AG10803 (cell line): ENCODE measurements at regions not wholly inside any gene's neighbourhood (a gene's known extent, or its start where the extent isn't known, plus 50 kb on each side); places are given as distances from the start of the nearest gene placed in this dataset.
"Not testable (repeated sequence)": the region's sequence is repeated elsewhere in the genome, so short reads cannot be mapped to it uniquely, and the experiment has no call there.

ENCODE experiments used
- DNase-seq: peaks from one replicate; pipeline ENCODE4 v3.0.0; 2010; ENCODE audit warnings: low read depth
- H3K4me3 ChIP-seq: 2 replicates; pipeline ENCODE4 v1.5.1; 2011; ENCODE audit warnings: mild to moderate bottlenecking, low read length, control low read depth
- TF ChIP-seq, protein P1 (sequence below): conservative IDR thresholded peaks from 2 replicates; pipeline ENCODE4 v1.5.1; 2011; ENCODE audit warnings: mild to moderate bottlenecking, low read length, control low read depth, inconsistent platforms

DNA sequence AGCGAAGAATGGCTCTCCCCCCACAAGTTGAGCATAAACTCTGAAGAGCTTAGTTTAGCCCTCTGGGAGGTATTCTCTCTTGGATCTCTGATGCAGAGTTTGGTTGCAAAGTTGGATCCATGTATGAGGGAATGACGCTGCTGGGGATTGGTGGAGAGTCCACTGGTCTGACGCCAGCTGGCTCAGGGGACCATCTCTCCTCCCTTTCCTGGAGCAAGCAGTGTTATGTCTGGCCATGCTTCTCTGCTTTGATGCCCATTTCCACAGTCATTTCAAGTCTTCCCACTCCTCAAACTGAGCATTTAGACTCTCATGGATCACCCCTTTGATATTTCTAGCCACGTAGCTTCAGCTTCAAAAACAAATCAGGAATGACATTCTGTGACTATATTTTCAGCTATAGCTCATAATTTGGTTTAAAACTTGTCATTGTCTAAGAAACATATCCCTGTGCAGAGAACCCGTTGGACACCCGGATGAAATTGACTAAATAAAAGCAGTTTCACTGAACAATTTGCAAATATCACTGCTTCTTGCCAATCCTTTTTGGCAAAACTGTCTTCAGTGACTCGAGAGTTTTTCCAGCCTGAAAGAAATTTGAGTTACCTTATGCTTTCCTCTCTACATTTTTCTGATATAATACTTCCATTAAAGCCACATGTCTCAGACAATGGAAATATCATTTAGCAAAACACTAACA, 193.4 kb upstream of the CDH11 start:
- TF ChIP-seq, protein P1, sequence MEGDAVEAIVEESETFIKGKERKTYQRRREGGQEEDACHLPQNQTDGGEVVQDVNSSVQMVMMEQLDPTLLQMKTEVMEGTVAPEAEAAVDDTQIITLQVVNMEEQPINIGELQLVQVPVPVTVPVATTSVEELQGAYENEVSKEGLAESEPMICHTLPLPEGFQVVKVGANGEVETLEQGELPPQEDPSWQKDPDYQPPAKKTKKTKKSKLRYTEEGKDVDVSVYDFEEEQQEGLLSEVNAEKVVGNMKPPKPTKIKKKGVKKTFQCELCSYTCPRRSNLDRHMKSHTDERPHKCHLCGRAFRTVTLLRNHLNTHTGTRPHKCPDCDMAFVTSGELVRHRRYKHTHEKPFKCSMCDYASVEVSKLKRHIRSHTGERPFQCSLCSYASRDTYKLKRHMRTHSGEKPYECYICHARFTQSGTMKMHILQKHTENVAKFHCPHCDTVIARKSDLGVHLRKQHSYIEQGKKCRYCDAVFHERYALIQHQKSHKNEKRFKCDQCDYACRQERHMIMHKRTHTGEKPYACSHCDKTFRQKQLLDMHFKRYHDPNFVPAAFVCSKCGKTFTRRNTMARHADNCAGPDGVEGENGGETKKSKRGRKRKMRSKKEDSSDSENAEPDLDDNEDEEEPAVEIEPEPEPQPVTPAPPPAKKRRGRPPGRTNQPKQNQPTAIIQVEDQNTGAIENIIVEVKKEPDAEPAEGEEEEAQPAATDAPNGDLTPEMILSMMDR = no peak
- no peak for DNase-seq
- H3K4me3 ChIP-seq = no peak overlapping the region

DNA sequence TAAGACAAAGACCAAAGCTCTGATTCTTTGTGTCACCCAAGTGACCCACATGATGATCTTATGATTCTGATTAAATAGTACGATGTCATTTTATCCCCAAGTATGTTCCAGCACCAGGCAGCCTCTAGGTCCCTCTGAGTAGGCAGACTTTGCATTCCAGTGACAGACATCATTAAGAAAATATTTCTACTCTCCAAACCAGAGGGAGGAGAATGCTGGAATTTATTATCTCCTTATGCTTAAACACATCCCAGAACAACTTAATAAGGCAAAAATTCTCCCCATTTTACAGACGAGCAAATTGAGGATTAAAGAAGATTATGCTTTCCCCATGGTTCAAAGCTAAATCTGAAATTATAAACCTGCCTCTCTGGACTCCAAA, 192.8 kb upstream of the CDH11 start:
- TF ChIP-seq, protein P1 = no peak
- DNase-seq = peak; percentile 80

DNA sequence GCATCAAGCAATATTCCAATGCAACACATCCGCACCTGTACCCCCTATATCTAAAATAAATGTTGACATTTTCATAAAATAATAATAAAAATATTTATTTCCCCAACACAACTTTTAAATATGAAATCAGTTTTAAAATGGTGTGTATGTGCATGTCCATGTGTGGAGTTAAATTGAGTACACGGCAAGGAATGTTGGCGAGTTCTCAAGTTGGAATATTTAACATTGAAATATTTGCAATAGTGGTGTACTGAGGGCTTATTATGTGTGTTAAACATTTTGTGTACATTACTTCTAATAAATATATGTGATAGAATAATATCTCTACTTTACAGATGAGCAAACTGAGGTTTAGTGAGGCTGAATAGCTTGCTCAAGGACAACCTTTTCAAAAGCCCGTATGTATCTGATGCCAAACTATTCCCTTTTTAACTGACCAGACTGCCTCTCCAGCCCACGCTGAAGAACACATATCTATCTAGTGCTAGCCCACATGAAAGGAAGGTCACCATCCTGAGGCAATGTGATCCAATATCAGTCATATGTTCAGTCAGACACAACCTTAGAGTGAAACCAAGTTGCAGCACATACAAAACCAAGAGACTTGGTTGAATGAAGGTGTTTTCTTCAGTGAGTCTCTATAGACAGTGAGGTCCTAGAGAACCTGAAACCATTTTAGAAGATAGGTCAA, 192.2 kb upstream of the CDH11 start:
- TF ChIP-seq, protein P1 = no peak
- H3K4me3 ChIP-seq = no peak overlapping the region
- no peak for DNase-seq

More for the DNA sequence above, 192.8 kb upstream of the CDH11 start:
- no peak overlapping the region for H3K4me3 ChIP-seq

DNA sequence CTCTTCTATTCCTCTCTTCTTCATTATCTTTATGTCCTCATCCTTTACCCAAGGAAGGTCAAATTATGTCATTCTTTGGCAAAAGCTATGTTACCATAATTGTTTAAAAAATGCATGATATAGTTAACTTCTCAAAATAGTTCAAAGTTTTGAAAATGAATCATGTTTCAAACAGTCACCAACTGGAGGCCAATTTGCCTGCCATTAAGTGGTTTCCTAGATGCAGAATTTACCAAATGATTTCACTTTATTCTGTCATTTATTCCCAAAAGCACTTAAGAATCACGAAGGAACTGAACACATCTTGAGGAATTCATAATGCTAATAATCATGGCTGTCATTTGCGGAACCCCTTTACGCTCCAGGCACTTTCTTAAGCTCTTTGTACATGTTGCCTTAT, 190.9 kb upstream of the CDH11 start:
- no peak overlapping the region for H3K4me3 ChIP-seq
- TF ChIP-seq, protein P1 = no peak
- peak; percentile 85 for DNase-seq

DNA sequence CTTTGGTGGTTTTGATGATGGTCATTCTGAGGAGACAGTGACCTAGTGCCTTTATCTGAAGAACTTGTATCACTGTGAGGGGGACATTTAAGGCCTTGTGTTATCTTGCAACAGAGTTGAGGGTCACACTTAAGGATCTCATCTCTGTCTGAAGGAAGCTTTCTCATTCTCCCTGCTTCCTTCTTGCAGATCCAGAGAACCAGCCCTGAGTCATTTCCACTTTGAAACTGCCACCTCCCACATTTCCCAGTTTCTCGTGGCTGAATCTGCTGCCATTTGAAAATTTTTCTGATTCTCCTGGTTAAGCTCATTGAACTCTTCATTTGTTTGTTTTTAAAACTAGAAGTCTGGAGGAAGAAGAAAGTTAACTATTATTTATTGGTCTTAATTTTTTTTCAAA, 190.2 kb upstream of the CDH11 start:
- peak; percentile 50 for DNase-seq
- TF ChIP-seq, protein P1 = no peak
- no peak overlapping the region for H3K4me3 ChIP-seq

DNA sequence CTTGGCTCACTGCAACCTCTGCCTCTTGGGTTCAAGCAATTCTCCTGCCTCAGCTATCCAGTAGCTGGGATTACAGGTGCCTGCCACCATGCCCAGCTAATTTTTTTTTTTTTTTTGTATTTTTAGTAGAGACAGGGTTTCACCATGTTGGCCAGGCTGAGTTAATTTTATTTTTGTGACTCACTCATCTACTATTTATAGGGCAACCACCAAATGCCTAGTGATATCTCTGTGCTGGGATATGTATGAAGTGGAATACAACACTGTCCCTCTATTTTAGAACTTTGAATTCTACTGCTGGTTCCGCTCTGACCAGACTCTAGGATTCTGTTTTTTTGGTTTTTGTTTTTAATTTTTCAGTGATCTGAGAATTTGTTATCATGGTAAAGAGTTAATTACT, 188.6 kb upstream of the CDH11 start:
- peak; percentile 67 for DNase-seq
- not testable (repeated sequence) for H3K4me3 ChIP-seq

DNA sequence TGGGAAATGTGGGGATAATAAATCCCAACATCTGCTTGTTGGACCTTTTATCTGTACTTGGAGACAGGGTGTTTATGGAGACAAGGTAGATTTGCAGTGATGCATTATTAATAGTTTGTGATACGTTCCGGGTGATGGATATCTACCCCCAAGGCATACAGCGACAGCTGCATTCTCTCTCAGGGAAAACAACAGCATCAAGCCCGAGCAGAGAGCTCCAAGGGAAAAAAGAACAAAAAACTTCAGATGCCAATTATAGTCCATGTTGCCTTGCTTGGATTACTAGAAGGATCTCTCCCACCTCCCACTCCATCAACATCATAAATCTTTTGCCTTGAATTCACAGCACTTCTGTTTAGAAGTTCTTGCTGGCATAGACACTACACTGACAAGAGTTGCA, 187.5 kb upstream of the CDH11 start:
- TF ChIP-seq, protein P1 = no peak
- DNase-seq = no peak
- no peak overlapping the region for H3K4me3 ChIP-seq
